Activated CD8-positive, alpha-beta memory T cell treated with anti-CD3 and anti-CD28 coated beads for 48 hours (primary cell): ENCODE measurements at regions not wholly inside any gene's neighbourhood (a gene's known extent, or its start where the extent isn't known, plus 50 kb on each side); places are given as distances from the start of the nearest gene placed in this dataset.
"Not testable (repeated sequence)": the region's sequence is repeated elsewhere in the genome, so short reads cannot be mapped to it uniquely, and the experiment has no call there.

Source experiments
- DNase-seq, 3 experiments: peaks; one replicate each; pipeline ENCODE4 v3.0.0-alpha.2; 2020; ENCODE audit warnings: low read depth in 2 of 3, low spot score in 2 of 3

DNA sequence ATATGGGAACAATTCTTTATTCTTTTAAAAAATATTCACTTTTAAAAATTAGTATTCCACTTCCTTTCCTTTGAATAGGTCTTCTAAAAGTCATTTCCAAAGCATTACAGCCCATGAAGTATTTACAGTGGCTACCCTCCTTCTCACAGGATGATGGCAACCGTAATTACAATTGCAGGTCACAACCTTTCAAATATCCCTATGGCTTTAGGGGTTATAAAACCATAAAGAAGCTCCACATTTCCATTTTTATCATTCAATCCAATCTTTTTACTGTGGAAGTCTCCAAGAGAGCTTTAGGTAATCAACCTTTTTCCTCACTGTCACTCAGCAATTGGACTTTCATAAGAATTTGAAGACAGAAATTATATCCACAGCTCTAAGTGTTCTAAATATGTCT is 488.9 kb upstream of the CA10 start:
- no peak for DNase-seq

DNA sequence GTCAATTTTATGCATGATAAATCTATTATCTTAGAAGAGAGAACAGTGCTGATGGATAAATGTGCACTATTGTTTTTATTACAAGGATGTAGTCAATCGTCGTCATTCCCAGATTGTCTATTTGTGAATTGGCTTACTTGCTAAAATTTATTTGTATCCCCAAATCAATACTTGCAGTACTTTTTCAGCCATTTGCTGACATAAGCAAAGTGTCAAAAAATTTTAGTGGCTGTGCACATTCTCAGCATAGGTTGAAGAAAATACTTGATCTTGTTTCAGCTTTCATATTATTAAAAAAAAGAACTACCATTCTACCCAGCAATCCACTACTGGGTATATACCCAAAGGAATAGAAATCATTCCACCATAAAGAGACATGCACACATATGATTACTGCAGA is 477.9 kb upstream of the CA10 start:
- DNase-seq = no peak

DNA sequence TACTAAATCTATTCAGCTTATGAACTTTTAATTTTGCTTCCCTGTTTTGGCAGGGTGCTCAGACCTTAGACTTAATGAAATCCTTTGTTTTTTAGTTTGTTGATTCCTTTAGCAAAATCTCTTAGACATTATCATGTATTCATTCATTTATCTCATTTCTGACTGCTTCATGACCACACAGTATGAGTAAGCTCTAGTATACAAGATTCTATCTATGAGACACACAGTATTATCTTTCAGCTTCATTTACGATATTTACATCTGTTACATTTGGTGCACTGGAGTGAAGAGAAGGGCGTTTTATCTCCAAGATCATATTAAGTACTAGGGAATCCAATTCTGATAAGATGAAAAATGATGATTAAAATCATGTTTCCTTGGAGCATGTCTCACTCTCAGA is 448.1 kb upstream of the CA10 start:
- DNase-seq = no peak

DNA sequence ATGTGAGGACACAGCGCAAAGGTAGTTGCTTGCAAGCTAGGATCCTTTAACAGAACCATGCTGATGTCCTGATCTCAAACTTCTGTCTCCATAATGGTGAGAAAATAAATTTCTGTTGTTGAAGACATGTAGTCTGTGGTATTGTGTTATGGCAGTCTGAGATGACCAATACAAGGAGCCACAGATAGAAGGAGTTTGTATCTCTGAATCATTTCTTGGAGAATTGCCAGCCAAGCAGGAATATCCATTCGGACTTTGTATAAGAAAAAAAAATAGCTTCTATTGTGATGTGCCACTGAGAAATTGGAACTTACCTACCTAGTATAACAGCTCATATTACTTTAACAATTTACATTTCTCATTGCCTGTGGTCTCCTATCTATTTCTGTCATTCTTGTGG is 447.6 kb upstream of the CA10 start:
- DNase-seq = no peak

DNA sequence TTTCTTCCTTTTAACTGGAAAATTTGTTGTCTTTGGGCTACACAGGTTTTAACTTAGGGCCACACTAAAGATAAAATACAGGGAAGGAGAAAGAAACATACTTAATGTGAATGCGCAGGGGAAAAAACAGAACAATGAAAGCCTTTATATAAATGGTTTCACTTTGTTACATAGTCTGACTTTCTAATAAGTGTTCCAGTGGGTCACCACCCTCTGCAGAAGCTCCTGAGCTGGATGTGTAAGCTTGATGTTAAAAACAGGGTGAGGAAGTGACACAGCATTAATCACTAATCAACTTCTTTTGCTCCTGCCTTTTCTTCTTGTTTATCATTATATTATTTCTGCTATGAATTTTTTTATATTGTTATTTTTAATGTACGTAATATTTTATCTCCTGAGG is 445.6 kb upstream of the CA10 start:
- no peak for DNase-seq

DNA sequence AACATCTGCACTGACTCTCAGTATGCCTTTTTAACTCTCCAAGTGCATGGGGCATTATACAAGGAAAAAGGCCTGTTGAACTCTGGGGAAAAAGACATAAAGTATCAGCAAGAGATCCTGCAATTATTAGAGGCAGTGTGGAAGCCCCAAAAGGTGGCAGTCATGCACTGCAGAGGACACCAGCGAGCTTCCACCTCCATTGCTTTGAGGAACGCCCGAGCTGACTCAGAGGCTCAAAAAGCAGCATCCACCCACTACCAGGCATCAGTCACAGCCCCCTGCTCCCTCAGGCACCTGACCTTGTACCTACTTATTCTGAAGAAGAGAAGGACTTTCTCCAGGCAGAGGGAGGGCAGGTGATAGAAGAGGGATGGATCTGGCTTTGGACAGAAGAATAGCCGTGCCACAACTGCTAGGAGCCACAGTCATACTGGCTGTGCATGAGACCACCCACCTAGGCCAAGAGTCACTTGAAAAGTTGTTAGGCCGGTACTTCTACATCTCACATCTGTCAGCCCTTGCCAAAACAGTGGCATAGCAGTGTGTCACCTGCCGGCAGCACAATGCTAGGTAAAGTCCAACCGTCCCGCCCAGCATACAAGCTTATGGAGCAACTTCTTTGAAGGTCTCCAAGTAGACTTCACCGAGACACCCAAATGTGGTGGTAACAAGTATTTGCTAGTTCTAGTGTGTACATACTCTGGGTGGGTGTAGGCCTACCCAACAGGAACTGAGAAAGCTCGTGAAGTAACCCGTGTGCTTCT is 439.1 kb upstream of the CA10 start:
- not testable (repeated sequence) for DNase-seq

DNA sequence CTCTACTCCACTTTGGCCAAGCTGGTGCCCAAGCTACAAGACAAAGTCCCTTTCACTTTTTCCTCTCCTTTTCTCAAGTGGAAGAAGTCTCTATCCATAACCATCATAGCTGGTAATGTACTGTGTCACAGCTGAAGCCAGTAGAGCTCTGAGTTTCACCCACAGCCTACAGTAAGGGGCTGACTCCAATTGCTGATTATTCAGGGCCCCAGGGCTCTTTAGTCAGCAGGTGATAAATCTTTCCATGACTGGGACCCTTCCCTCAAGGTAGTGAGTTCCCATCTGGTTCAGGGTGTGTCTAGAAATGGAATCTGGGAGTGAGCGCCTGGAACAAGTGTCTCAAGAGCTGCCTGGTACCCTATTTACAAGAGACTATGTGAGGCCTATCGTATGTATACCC is 436.0 kb upstream of the CA10 start:
- no peak for DNase-seq

DNA sequence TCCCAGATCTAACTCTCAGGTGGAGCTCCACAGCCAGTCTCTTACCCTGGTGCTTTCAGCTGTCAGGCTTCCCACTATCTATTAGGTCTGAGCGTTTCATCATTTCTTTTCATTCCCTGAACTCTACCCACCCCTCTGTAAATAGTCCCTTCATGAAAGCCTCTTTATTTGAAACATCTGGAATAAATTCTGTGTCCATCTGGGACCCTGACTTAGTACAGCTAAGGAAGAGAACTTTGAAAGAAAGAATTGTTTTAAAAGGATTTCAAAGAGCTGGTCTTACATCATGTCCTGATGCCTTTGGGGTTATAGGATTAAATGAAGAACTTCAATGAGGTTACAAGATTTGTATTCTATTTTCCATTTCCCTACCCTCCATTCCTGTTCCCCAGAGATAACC is 388.5 kb upstream of the CA10 start:
- DNase-seq = no peak

DNA sequence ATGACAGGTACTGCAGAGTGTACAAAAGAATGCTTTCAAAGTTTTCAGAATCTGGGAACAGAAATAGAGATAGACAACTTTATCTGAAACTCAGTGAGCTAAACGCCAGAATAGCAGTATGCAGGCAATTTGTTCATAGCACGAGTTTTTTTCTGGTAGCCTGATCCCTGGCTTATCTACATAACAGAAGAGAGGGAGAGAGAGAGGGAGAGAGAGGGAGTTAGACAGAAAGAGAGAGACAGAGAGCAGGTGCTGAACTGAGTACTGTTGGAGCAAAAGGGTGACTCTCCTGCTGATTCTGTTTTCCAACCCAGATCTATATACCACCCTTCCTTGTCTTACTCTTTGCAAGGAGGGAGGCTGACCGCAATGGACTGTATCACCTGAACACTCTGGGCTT is 388.0 kb upstream of the CA10 start:
- DNase-seq = no peak

DNA sequence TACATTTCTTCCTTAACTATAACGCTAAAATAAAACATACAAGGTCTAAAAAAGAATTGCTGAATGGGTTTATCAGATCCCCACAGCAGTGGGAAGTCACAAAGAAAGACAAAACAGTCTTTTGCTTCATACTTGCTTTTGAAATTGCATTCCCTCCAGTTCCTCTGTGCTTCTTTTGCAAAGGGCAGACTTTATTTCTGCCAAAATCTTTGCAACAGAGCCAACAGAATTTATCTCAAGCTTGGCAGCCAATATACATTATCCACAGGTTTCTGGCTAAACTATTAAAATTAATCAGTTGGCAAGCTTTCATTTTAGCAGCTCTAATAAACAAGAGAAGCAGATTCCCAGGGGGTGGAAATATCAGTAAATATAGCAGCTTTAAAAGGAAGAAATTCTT is 378.9 kb upstream of the CA10 start:
- DNase-seq = no peak

DNA sequence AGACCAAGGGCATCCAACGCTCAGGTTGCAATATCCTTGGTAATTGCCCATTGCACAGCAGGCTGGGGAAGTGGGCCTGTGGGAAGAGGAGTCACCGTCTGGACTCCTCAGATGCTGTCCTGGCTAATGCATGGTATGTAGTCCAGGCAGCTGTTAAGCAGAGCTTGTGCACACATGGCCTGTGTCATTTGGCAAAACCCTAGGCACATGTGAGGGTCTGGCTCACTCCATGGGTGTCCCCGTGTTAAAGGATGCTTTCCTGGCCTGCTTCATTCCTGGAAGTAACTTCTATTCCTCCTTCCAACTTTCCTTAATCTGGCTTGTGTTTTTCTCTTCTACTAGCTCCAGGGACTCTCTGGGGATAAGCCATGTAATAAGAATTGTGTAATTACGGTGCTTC is 378.0 kb upstream of the CA10 start:
- no peak for DNase-seq

DNA sequence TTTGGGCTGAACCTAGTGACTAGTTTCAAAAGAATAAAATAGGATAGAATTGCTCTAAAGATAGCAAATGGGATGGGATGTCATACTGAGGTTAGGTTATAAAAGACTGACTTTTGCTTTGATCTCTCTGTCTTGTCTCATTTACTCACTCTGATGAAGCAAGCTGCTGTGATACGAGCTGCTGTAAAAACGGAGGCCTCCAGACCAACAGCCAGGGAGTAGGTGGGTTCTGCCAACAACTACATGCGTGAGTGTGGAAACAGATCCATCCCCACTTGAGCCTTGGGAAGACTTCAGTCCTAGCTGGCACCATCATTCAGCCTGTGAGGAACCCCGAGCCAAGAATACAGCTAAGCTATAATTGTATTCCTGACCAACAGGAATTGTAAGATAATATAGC is 373.9 kb upstream of the CA10 start:
- DNase-seq = no peak

DNA sequence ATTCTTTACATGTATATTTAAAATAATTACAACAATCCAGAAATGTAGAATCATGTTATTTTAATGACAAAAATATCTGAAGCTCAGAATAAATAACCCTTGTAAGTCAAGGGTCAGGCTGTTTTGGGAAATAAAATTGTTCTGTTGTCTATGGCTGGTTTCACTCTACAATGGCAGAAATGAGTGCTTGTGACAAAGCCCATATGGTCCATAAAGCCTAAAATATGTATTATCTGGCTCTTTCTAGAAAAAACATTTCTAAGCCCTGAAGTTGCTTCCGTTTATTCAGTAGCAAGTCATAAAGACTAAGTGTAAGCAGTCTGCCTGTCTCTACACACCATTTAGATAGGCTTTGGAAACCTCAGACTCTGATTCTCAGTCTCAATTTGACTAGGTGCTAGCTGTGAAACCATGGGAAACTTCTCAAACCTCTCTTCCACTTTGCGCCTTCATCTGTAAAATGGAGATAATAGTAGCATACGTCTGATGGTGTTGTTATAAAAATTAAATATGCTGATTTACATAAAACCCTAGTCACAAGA is 365.7 kb upstream of the CA10 start:
- DNase-seq = no peak

DNA sequence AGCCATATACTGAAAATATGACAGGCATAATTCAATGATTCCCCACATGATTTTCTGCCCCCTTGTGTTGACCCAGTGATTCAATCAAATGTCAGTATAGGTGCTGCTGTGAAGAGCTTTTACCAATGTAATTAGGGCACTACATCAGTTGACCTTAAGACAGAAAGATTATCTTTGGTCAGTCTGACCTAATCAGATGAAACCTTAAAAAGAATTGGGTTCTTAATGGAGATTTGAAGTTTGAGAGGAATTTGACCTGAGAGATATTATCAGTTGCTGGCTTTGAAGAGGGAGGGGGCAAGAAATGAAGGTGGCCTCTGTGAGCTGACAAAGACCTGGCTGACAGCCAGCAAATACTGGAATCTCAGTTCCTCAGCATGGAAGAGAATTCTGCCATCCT is 358.7 kb upstream of the CA10 start:
- no peak for DNase-seq

DNA sequence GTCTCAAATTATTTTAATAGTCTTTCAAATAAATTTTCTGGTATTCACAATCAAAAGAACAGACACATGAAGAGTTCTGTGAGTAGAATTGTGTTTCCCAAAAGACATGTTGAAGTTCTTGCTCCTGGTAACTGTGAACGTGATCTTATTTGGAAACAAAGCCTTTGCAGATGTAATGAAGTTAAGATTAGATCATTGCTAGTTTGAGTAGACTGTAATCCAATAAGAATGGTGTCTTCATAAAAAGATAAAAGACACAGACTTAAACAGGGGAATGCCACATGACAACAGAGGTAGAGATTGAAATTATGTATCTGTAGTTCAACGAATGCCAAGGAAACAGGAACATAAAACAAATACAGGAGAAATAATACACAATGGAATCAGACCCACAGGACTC is 357.4 kb upstream of the CA10 start:
- no peak for DNase-seq

DNA sequence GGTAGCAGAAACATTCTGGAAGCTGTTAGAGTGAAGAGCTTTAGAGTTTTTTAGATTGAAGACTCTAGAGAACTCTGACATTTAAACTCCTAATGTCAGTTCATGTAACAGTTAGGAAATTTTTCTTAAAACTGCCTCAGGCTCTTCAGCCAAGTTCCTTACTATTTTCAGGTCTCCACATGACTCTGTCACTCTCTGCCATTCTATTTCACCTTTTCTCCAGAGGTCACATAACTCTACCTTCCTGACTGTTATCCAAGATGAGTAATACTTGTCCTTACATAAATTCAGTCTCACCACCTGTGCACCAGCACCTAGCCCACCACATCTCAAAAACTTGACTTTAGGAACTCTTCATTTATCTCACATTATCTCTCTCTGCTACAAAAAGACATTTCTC is 347.1 kb upstream of the CA10 start:
- DNase-seq = no peak

DNA sequence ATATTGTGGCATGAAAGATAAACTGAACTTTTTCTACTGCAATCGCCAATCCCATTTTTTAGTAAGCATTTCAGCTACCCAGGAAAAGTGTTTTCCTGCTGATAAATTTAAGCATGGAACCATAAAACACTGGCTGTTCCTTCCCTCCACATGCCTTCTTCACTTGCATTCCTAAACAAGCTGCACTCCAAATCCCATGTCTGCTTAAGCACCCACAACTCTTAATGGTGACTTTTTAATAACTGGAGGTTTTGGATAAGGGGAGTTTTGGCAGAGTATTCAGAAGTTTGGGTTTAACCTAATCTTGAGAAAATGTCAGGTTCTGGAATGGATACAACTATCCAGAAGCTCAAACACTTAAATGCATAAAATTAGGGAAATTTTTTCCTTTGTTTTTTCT is 345.6 kb upstream of the CA10 start:
- no peak for DNase-seq

DNA sequence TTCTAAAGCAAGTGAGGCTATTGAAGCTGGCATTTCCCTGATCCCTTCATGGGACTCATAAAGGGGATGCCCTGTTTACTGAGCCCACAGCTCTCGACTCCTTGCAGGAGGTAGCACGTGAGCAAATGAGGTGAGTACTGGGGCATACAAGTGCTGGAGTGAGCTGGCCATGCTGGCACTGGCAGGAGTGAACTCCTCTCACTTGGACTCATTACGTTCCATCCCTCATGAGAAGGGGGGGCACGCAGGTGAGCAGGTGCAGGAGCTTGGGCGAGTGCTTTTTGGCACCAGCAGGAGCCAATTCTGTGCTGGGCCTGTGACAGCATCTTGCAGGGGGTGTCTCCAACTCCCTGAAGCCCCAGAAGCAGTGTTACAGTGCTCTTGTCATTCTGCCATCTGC is 337.1 kb upstream of the CA10 start:
- DNase-seq = no peak

DNA sequence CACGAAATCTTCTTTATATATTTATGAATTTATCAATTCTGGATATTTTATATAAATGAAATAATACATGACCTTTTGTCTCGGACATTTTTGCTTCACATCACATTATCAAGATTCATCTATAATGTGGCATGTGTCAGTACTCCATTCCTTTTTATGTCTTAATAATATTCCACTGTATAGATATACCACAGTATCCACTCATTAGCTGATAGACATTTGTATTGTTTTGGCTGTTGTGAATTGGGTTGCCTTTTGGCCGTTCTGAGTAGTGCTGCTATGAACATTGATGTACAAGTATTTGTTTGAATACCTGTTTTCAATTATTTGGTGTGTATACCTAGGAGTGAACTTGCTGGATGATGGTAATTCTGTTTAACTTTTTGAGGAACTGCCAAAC is 323.8 kb upstream of the CA10 start:
- no peak for DNase-seq

DNA sequence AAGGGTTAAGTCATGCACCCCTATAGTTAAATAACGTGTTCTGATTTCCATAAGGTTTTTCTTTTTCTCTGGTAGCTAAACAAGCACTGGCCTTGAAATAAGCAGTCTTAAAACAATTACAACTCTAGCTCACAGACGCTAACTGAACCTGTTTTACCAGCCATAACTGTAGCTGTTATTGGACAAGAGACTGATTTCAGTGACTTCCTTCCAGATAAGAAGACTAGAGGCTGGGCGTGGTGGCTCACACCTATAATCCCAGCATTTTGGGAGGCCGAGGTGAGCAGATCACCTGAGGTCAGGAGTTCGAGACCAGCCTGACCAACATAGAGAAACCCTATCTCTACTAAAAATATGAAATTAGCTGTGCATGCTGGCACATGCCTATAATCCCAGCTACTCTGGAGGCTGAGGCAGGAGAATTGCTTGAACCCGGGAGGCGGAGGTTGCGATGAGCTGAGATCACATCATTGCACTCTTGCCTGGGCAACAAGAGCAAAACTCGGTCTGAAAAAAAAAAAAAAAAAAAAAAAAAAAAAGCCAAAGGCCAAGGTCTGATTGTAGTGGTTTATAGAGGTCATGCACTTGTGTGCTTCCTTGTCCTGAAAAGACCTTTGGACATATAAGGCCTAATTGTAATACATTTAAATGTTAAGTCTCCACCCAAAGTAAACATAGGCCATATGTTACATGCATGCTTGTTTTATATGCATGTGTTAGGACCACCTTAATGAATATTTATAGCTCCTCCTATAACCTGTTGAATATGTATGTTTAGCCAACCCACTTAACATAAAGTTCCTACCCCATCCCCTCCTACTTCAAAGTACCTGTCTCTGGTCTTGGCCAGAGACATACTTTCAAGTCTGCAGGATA is 319.5 kb upstream of the CA10 start:
- no peak for DNase-seq

DNA sequence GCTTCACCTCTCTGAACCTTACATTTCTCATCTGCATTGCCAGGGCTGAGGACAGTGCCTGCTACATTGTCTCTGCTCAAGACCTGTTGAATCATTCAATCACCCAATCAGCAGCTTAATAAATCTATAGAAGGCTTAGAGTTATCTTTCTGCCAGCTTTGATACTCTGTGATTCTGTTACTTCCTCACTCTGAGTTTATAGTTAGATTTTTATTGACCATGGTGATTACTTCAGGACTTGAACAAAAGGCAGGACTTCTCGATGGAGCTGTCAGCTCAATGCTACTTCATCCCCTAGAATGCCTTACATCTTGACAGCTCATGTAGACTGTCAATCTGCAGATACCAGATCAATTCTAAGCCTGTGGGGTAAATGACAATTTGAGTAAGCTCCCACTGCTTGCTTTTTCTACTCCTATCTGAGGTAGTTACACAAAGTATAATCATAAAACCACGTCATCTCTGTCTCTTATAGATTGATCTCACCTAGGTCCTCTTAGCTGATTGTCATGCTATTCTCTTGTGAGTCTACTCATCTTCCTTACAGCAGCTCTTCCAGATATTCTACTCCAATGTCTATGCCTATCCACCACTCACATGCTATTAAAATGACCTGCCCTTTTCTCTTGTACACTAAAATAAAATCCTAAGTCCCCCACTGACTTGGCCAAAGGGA is 318.3 kb upstream of the CA10 start:
- DNase-seq = no peak

DNA sequence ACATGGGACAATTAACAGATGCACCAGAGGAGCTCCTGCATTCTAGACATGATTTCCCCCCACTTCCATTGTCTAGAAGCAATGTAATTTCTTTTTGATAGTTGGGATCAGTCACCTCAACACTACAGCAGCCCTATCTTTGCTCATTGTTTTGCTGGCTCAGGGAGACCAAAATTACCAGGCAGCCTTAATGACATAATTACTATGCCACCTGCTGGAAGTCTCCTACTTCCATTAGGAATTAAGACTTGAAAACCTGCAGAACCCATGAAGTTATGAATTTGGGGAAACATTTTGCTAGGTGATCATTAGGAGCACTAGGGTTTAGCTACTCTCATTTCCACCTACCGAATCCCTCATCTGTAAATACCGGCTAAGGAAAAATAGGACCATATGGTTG is 312.0 kb upstream of the CA10 start:
- DNase-seq = no peak
